Nephron progenitor cell (in vitro differentiated cells): ENCODE measurements at regions not wholly inside any gene's neighbourhood (a gene's known extent, or its start where the extent isn't known, plus 50 kb on each side); places are given as distances from the start of the nearest gene placed in this dataset.

Experiments used
- DNase-seq: peaks from one replicate; pipeline ENCODE4 v3.0.0; 2021
- H3K27ac Mint-ChIP-seq: 2 replicates; pipeline ENCODE4 v1.8.0; 2021; ENCODE audit warnings: mild to moderate bottlenecking, moderate library complexity, mixed read lengths
- H3K27me3 Mint-ChIP-seq: 2 replicates; pipeline ENCODE4 v1.8.0; 2021; ENCODE audit warnings: mild to moderate bottlenecking, low read depth, mixed read lengths; ENCODE audit not compliant: poor library complexity
- H3K36me3 Mint-ChIP-seq: 2 replicates; pipeline ENCODE4 v1.8.0; 2021; ENCODE audit warnings: low read depth, mixed read lengths
- H3K4me1 Mint-ChIP-seq: 2 replicates; pipeline ENCODE4 v1.8.0; 2021; ENCODE audit warnings: mixed read lengths
- H3K4me3 Mint-ChIP-seq: 2 replicates; pipeline ENCODE4 v1.8.0; 2021; ENCODE audit warnings: mild to moderate bottlenecking, moderate library complexity, mixed read lengths
- H3K9me3 Mint-ChIP-seq: 2 replicates; pipeline ENCODE4 v1.8.0; 2021; ENCODE audit warnings: mild to moderate bottlenecking, moderate library complexity, mixed read lengths
- TF ChIP-seq, protein P1 (sequence below): fragments of 200-600 bp; sonication (generic); IDR thresholded peaks from 2 replicates; pipeline ENCODE4 v1.5.0; 2021; ENCODE audit warnings: antibody characterized with exemption

DNA sequence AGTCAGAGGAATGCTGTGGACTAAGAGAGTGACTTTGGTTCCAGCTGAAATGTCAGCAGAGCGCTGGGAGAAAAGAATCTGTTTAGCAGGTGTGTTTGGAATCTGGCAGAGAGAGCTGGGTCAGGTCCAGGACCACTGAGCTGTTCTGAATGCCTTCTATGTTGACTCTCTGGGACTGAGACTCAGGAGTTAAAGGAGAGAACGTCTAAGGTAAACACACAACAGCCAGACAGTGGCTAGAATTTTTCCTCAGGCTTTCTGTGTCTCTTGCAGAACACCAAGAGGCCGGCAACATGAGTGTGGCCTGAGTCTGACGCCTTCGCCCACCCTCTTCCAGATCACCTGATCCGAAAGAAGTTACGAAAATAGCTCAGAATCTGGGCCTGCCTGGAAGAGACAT is 107.2 kb upstream of the ZNF462 start:
- H3K27ac Mint-ChIP-seq = peak overlapping the region; percentile 58
- peaks cover 28% of the 10 kb centered on the region for H3K4me1 Mint-ChIP-seq
- DNase-seq = no peak
- no peaks in the 10 kb centered on the region for H3K9me3 Mint-ChIP-seq
- TF ChIP-seq, protein P1, sequence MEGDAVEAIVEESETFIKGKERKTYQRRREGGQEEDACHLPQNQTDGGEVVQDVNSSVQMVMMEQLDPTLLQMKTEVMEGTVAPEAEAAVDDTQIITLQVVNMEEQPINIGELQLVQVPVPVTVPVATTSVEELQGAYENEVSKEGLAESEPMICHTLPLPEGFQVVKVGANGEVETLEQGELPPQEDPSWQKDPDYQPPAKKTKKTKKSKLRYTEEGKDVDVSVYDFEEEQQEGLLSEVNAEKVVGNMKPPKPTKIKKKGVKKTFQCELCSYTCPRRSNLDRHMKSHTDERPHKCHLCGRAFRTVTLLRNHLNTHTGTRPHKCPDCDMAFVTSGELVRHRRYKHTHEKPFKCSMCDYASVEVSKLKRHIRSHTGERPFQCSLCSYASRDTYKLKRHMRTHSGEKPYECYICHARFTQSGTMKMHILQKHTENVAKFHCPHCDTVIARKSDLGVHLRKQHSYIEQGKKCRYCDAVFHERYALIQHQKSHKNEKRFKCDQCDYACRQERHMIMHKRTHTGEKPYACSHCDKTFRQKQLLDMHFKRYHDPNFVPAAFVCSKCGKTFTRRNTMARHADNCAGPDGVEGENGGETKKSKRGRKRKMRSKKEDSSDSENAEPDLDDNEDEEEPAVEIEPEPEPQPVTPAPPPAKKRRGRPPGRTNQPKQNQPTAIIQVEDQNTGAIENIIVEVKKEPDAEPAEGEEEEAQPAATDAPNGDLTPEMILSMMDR = no peak
- no peaks in the 10 kb centered on the region for H3K36me3 Mint-ChIP-seq
- no peaks in the 10 kb centered on the region for H3K27me3 Mint-ChIP-seq
- H3K4me3 Mint-ChIP-seq = no peak overlapping the region

DNA sequence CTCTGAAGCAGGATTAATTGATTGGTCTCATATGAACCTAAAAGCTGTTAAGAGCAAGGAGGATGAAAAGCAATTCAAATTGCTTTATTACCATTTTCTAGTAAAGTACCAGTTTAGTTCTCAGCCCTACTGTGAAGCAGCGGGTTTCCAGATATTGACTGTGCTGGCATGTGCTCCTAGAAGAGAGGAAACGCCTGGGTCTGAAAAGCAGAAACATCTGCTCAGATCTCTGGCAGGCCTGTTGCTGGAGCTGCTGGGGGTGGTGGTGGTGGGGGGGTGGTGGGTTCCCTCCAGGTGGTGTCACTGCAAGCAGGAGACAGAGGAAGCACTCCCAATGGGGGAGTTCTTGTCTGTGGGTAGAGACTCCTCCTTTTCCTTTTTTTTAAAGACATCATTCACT is 105.5 kb upstream of the ZNF462 start:
- TF ChIP-seq, protein P1 = no peak
- H3K27me3 Mint-ChIP-seq = no peaks in the 10 kb centered on the region
- no peak overlapping the region for H3K27ac Mint-ChIP-seq
- H3K4me3 Mint-ChIP-seq = no peak overlapping the region
- DNase-seq = no peak
- H3K9me3 Mint-ChIP-seq = no peaks in the 10 kb centered on the region
- H3K36me3 Mint-ChIP-seq = no peaks in the 10 kb centered on the region
- H3K4me1 Mint-ChIP-seq = peaks cover 19% of the 10 kb centered on the region

DNA sequence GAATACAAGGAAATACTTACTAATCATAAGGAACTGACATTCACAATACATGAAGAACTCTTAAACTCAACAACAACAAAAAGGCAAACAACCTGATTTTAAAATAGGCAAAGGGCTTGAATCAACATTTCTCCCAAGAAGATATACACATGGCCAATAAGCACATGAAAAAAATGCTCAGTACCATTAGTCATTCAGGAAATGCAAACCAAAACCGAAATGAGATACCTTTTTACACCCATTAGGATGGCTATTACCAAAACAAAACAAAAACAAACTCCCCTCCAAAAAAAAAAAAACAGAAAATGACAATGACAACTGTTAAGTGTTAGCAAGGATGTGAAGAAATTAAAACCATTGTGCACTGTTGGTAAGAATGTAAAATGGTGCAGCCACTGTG is 104.1 kb upstream of the ZNF462 start:
- Mint-ChIP-seq H3K27ac (no peak overlapping the region), H3K9me3 (no peaks in the 10 kb centered on the region), H3K36me3 (no peaks in the 10 kb centered on the region), H3K4me3 (no peak overlapping the region), H3K4me1 (peaks cover 12% of the 10 kb centered on the region), H3K27me3 (no peaks in the 10 kb centered on the region)
- TF ChIP-seq, protein P1 = no peak
- no peak for DNase-seq

DNA sequence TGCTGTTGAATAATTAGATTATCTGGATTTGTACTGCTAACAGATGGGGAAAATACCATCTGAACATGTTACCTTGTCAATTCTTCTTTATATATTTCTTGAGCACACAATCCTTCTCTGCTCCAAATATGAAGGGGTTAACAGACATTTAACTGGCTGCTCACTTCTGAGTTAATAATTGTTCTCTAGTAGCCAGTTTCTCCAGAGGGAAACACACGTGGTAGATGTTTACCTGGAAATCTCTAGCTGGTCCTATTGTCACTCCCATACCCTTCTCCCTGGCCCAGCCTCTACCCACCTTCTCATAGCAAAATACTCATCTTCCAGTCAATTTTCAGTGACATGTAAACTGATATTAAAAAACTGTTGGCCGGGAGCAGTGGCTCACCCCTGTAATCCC is 101.5 kb upstream of the ZNF462 start:
- TF ChIP-seq, protein P1 = no peak
- Mint-ChIP-seq H3K4me1 (peaks cover 12% of the 10 kb centered on the region), H3K4me3 (no peak overlapping the region), H3K27ac (peak overlapping the region; percentile 57), H3K27me3 (peaks cover 2% of the 10 kb centered on the region), H3K36me3 (no peaks in the 10 kb centered on the region), H3K9me3 (no peaks in the 10 kb centered on the region)
- no peak for DNase-seq

DNA sequence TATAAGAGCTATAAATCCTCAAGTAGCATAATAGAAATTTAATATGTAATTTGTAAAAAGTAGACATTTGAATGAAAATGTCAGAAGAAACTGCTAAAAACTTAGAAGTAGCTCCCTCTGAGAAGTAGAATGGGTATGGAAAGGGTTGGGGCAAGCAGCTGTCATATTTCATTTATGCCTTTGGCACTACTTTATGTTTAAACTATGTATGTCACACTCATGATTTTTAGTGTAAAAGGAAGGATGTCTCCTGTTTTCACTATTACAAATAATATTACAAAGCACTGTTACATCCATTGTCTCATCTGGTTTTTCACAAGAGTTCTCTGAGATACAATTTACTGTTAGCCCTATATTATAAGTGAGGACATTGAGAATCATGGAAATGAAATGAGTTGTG is 96.3 kb upstream of the ZNF462 start:
- Mint-ChIP-seq H3K9me3 (no peaks in the 10 kb centered on the region), H3K4me3 (no peak overlapping the region), H3K27ac (no peak overlapping the region), H3K27me3 (peaks cover 4% of the 10 kb centered on the region), H3K36me3 (no peaks in the 10 kb centered on the region), H3K4me1 (no peaks in the 10 kb centered on the region)
- TF ChIP-seq, protein P1 = no peak
- no peak for DNase-seq

DNA sequence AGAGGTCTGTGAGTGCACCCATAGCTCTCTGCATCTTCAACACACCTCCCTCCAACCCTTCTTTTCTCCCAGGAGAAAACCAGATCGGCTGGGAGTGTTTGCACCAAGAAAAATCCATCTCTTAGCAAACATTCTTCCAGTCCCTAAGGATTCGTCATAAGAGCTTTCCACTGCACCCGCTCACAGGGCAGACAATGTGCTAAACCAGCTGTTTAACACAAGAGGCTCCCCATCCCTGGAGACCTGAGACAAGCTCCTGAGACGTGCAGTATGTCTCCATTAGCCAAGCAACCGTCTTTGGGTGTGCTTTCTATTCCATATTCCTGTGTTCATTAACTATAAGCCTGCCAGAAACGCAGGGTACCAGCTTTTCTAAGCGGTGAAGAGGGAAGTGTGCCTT is 93.6 kb upstream of the ZNF462 start:
- H3K36me3 Mint-ChIP-seq = no peaks in the 10 kb centered on the region
- no peaks in the 10 kb centered on the region for H3K9me3 Mint-ChIP-seq
- DNase-seq = no peak
- TF ChIP-seq, protein P1 = no peak
- no peak overlapping the region for H3K4me3 Mint-ChIP-seq
- H3K4me1 Mint-ChIP-seq = no peaks in the 10 kb centered on the region
- no peak overlapping the region for H3K27ac Mint-ChIP-seq
- peaks cover 4% of the 10 kb centered on the region for H3K27me3 Mint-ChIP-seq
